GM12878 (cell line): ENCODE measurements at regions not wholly inside any gene's neighbourhood (a gene's known extent, or its start where the extent isn't known, plus 50 kb on each side); places are given as distances from the start of the nearest gene placed in this dataset.

Experiments
- ATAC-seq: fragments of 200-7000 bp; cut with Tn5 transposase; 3 replicates; pipeline ENCODE4 v1.9.1; 2020; ENCODE audit warnings: mild to moderate bottlenecking, moderate library complexity
- BruUV-seq: library from RNA; stranded (reverse); fragments of 400-500 nt; replicated peaks from 2 replicates; lab custom pipeline; 2021; lab: Mats Ljungman, UMichigan
- CTCF ChIA-PET: fragments of 300-600 bp; sonication (Branson Sonifier 250); formaldehyde crosslinking; extraction: SDS; loops from one replicate; lab custom pipeline; 2021; ENCODE audit warnings: inconsistent platforms; lab: Yijun Ruan, JAX
- POLR2A ChIA-PET: fragments of 350-600 bp; formaldehyde crosslinking; extraction: SDS; loops from one replicate; lab custom pipeline; 2021; ENCODE audit warnings: inconsistent platforms; lab: Charles Lee
- RAD21 ChIA-PET: fragments of 300-600 bp; sonication (Branson Sonifier 250); formaldehyde crosslinking; loops from one replicate; lab custom pipeline; 2023; ENCODE audit warnings: antibody characterized with exemption; ENCODE audit not compliant: unreplicated experiment; lab: Charles Lee
- SMC1A ChIA-PET: fragments of 300-600 bp; sonication (Branson Sonifier 250); formaldehyde crosslinking; loops from one replicate; lab custom pipeline; 2023; ENCODE audit not compliant: unreplicated experiment, uncharacterized antibody; lab: Charles Lee
- DNase-seq: peaks from one replicate; pipeline ENCODE4 v3.0.0-alpha.2; 2011; ENCODE audit warnings: low read depth, low spot score
- FAIRE-seq: peaks from 3 replicates; lab custom pipeline; 2011; peaks lifted over from hg19 to GRCh38; lab: Jason Lieb, UNC
- H2AFZ ChIP-seq: 2 replicates; pipeline ENCODE4 v1.6.0; 2011; ENCODE audit warnings: low read depth, low read length, control low read depth; ENCODE audit not compliant: control insufficient read depth
- H3K27ac ChIP-seq: 2 replicates; pipeline ENCODE4 v1.5.1; 2011; ENCODE audit warnings: control low read depth; ENCODE audit not compliant: control insufficient read depth, insufficient read depth
- H3K27me3 ChIP-seq, 2 experiments: replicated peaks in 1 of 2; 2 replicates each; pipeline versions ENCODE4 v1.6.0 to v1.6.1; 2011; ENCODE audit warnings: low read length in 1 of 2; ENCODE audit not compliant: control insufficient read depth in 2 of 2, insufficient read depth in 2 of 2
- H3K36me3 ChIP-seq, 2 experiments: 2 replicates each; pipeline ENCODE4 v1.5.1; 2011; ENCODE audit warnings: low read length in 1 of 2; ENCODE audit not compliant: control insufficient read depth in 2 of 2, insufficient read depth in 2 of 2
- H3K4me1 ChIP-seq: 2 replicates; pipeline ENCODE4 v1.6.1; 2011; ENCODE audit warnings: mild to moderate bottlenecking, low read length, moderate library complexity, mixed read lengths; ENCODE audit not compliant: control insufficient read depth, insufficient read depth
- H3K4me2 ChIP-seq: 2 replicates; pipeline ENCODE4 v1.6.0; 2011; ENCODE audit warnings: control low read depth; ENCODE audit not compliant: control insufficient read depth, insufficient read depth
- H3K4me3 ChIP-seq: fragments of 200-600 bp; sonication (generic); 2 replicates; pipeline ENCODE4 v1.5.1; 2016
- H3K79me2 ChIP-seq: 2 replicates; pipeline ENCODE4 v1.6.0; 2011; ENCODE audit warnings: low read length; ENCODE audit not compliant: control insufficient read depth, insufficient read depth
- H3K9ac ChIP-seq: 2 replicates; pipeline ENCODE4 v1.8.0; 2011; ENCODE audit warnings: low read length, control low read depth, mixed read lengths; ENCODE audit not compliant: control insufficient read depth, insufficient read depth
- H3K9me3 ChIP-seq: replicated peaks from 3 replicates; pipeline ENCODE4 v1.5.1; 2011; ENCODE audit warnings: mild to moderate bottlenecking, low read length; ENCODE audit not compliant: control insufficient read depth, insufficient read depth
- H4K20me1 ChIP-seq: 2 replicates; pipeline ENCODE4 v1.6.0; 2011; ENCODE audit not compliant: control insufficient read depth, insufficient read depth
- E2F4 ChIP-seq: IDR thresholded peaks from 2 replicates; pipeline ENCODE4 v1.6.1; 2012; ENCODE audit warnings: low read depth, low read length, improper control_type of control experiment
- FOS ChIP-seq: IDR thresholded peaks from 3 replicates; pipeline ENCODE4 v1.6.1; 2011; ENCODE audit warnings: borderline replicate concordance; ENCODE audit not compliant: insufficient read length; ENCODE audit errors: extremely low read depth
- FOXK2 ChIP-seq: fragments of 450-650 bp; IDR thresholded peaks from 2 replicates; pipeline ENCODE4 v1.6.1; 2017; ENCODE audit warnings: mild to moderate bottlenecking, moderate library complexity
- MEF2B ChIP-seq: fragments of 450-650 bp; IDR thresholded peaks from 2 replicates; pipeline ENCODE4 v1.6.1; 2018; ENCODE audit warnings: mild to moderate bottlenecking, moderate library complexity; ENCODE audit not compliant: partially characterized antibody, poor library complexity, severe bottlenecking
- MTA3 ChIP-seq: IDR thresholded peaks from 2 replicates; pipeline ENCODE4 v1.6.1; 2012; ENCODE audit warnings: low read length, inconsistent platforms, borderline replicate concordance
- MYB ChIP-seq: fragments of 150-350 bp; IDR thresholded peaks from 2 replicates; pipeline ENCODE4 v1.6.1; 2014; ENCODE audit warnings: mild to moderate bottlenecking, low read depth, low read length, borderline replicate concordance
- POU2F2 ChIP-seq: IDR thresholded peaks from 3 replicates; pipeline ENCODE4 v1.6.1; 2011; ENCODE audit warnings: low read depth, mild to moderate bottlenecking, low read length, borderline replicate concordance
- PRDM15 ChIP-seq: fragments of 450-650 bp; formaldehyde crosslinking; IDR thresholded peaks from 2 replicates; pipeline ENCODE4 v1.4.0; 2020; ENCODE audit warnings: mild to moderate bottlenecking, moderate library complexity
- RB1 ChIP-seq: fragments of 450-650 bp; formaldehyde crosslinking; IDR thresholded peaks from 2 replicates; pipeline ENCODE4 v1.6.1; 2017; ENCODE audit warnings: mild to moderate bottlenecking, borderline replicate concordance
- SMC3 ChIP-seq: IDR thresholded peaks from 2 replicates; pipeline ENCODE4 v1.6.1; 2011; ENCODE audit warnings: low read length, improper control_type of control experiment, borderline replicate concordance
- SPI1 ChIP-seq: IDR thresholded peaks from 2 replicates; pipeline ENCODE4 v1.6.1; 2011; ENCODE audit warnings: low read depth, mild to moderate bottlenecking, low read length, moderate library complexity, borderline replicate concordance; ENCODE audit not compliant: insufficient read depth
- SUZ12 ChIP-seq: fragments of 200-600 bp; sonication (generic); IDR thresholded peaks from one replicate; pipeline ENCODE4 v1.6.1; 2018; ENCODE audit warnings: antibody characterized with exemption, mild to moderate bottlenecking; ENCODE audit not compliant: unreplicated experiment
- USF2 ChIP-seq: IDR thresholded peaks from 2 replicates; pipeline ENCODE4 v1.6.1; 2011; ENCODE audit warnings: low read depth, low read length, improper control_type of control experiment, borderline replicate concordance
- YBX1 ChIP-seq: fragments of 450-650 bp; IDR thresholded peaks from 2 replicates; pipeline ENCODE4 v1.6.1; 2016; ENCODE audit warnings: antibody characterized with exemption
- ZNF622 ChIP-seq: fragments of 450-650 bp; IDR thresholded peaks from 2 replicates; pipeline ENCODE4 v1.6.1; 2017; ENCODE audit warnings: mild to moderate bottlenecking, inconsistent platforms
- WGBS: methylation state at CpG from one replicate; pipeline ENCODE4 v1.1.6; 2016; ENCODE audit warnings: low lambda C conversion rate; ENCODE audit not compliant: insufficient replicate concordance, insufficient coverage; ENCODE audit errors: missing lambda C conversion rate; 5-methylcytosine and 5-hydroxymethylcytosine counted together
- in situ Hi-C: fragments of 300-500 bp; cut with MboI; formaldehyde crosslinking; loops from 9 replicates; pipeline ENCODE4 v1.14.3; 2018; ENCODE audit warnings: mixed read lengths
- intact Hi-C: fragments of 100-400 bp; cut with micrococcal nuclease; formaldehyde crosslinking; loops from one replicate; pipeline ENCODE4 v1.14.2; 2022; ENCODE audit not compliant: unreplicated experiment

- intact Hi-C loops = no loop called here
- BruUV-seq = no TSS peak
- CTCF ChIA-PET = no interaction called here
Measured at GRCh38 chr9:108133680-108134079, 644.1 kb upstream of the KLF4 start.

GRCh38 chr9:108133101-108133500 lies 643.5 kb upstream of the KLF4 start:
- RAD21 ChIA-PET = no interaction called here
- no peaks in the 10 kb centered on the region for H3K36me3 ChIP-seq
- TF ChIP-seq POU2F2 (no peak), PRDM15 (CRISPR knock-in tag) (no peak), MTA3 (no peak), SMC3 (no peak), SUZ12 (no peak), SPI1 (no peak), E2F4 (no peak), ZNF622 (no peak), USF2 (no peak)
- FAIRE-seq = no peak
- SMC1A ChIA-PET = interaction anchor here (0.7 kb wide), 1 partner anchor 437 kb away, joined by 4 read pairs; no protein-coding TSS in a partner anchor
- H3K4me2 ChIP-seq = no peak overlapping the region
- no peaks in the 10 kb centered on the region for H3K79me2 ChIP-seq
- CTCF ChIA-PET = interaction anchor here (1.0 kb wide), 1 partner anchor 139 kb away, joined by 3 read pairs; no protein-coding TSS in a partner anchor
- H3K27ac ChIP-seq = no peak overlapping the region
- intact Hi-C loops = no loop called here
- no peak overlapping the region for H3K4me3 ChIP-seq
- no peaks in the 10 kb centered on the region for H3K27me3 ChIP-seq
- H2AFZ ChIP-seq = no peak overlapping the region
- H3K4me1 ChIP-seq = no peaks in the 10 kb centered on the region
- H3K9ac ChIP-seq = no peak overlapping the region
- POLR2A ChIA-PET = no interaction called here
- no peak for ATAC-seq
- no peaks in the 10 kb centered on the region for H4K20me1 ChIP-seq
- H3K9me3 ChIP-seq = no peaks in the 10 kb centered on the region
- BruUV-seq = no TSS peak
- in situ Hi-C loops = no loop called here
- no peak for DNase-seq

More at GRCh38 chr9:108133680-108134079, 644.1 kb upstream of the KLF4 start:
- DNase-seq (no peak), FAIRE-seq (no peak), ATAC-seq (no peak)
- TF ChIP-seq MYB = no peak
- TF ChIP-seq FOXK2 = no peak
- no peak for TF ChIP-seq MEF2B
- TF ChIP-seq RB1 = no peak
- no peak for TF ChIP-seq FOS
- TF ChIP-seq YBX1 = no peak
- no peaks in the 10 kb centered on the region for H3K79me2 ChIP-seq
- no peak overlapping the region for H3K9ac ChIP-seq
- no peak overlapping the region for H2AFZ ChIP-seq
- H3K27me3 ChIP-seq = no peaks in the 10 kb centered on the region
- no peak overlapping the region for H3K4me2 ChIP-seq
- ChIA-PET RAD21 (no interaction called here), SMC1A (no interaction called here), POLR2A (no interaction called here)
- no peaks in the 10 kb centered on the region for H3K36me3 ChIP-seq
- H3K9me3 ChIP-seq = no peaks in the 10 kb centered on the region
- H3K4me3 ChIP-seq = no peak overlapping the region
- in situ Hi-C loops = no loop called here
- 5% methylated on average over 3 of the region's 3 CpGs for WGBS
- no peaks in the 10 kb centered on the region for H3K4me1 ChIP-seq
- no peaks in the 10 kb centered on the region for H4K20me1 ChIP-seq
- H3K27ac ChIP-seq = no peak overlapping the region
